Posterior cingulate gyrus (tissue), 11 donors: ENCODE measurements at regions not wholly inside any gene's neighbourhood (a gene's known extent, or its start where the extent isn't known, plus 50 kb on each side); places are given as distances from the start of the nearest gene placed in this dataset.

Source experiments
- DNase-seq, 10 donors: peaks; one replicate each; pipeline versions ENCODE4 v3.0.0 to v3.0.0-alpha.2; 2020 to 2021; ENCODE audit warnings: mixed read lengths in 3 of 10
- intact Hi-C: fragments of 100-400 bp; cut with DNase I; formaldehyde crosslinking; loops from one replicate; pipeline ENCODE4 v1.15.1; 2023

DNA sequence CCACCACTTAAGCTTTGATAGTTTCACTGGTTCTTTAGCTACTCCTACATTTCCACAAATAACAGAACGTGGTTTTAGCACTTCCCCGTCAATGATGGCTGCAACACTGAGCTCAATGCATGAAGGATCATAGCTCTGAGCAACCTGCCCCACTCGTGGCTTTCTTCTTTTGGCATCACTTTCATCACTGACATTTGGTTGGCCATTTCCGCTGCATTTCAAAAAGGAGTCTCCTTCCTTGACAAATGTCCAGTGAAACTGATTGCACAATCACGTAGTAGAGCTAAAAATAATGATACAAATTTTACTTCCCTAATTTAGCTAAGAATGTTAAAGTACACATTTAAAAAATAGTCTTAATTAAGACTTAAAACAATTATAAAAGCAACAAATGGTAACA is 205.2 kb upstream of the HDAC4 start:
- intact Hi-C loops: no loop called here
- DNase-seq: no peak

DNA sequence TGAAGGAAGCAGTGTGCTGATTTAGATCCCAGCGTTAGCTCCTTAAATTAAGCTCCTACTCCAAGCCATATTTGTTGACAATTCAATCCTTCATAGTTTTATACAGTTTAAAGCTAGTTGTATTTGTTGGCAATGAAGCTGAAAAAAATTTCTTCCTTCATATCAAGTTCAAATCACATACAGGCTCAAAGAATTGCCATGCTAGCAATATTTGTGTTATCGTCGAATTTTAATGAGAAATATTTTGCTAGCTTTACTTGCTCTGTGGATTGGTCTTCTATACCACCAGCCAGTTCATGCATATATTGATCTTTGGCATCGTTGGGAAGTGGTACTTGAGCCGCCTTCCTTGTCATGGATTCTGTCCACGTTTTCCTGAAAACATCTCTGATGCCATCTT is 204.6 kb upstream of the HDAC4 start:
- no peak for DNase-seq
- intact Hi-C loops: no loop called here

DNA sequence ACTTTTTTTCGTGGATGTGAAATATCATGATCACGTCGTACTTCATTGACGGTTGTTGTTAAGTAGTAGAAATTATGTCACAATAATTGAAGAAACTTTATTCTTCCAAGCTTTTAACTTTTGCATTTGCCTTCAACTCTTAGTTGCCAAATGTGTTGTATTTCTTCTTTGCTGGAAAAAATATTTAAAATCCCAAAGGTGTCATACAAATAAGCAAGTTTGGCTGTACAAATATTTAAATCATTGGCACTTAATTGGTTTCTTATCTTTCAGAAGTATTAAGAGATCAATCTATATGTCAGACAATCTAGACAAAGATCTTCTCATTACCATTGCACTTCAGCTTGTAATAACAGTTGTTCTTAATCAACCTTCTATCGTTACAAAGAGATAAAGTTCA is 204.0 kb upstream of the HDAC4 start:
- intact Hi-C loops: no loop called here
- DNase-seq: no peak

DNA sequence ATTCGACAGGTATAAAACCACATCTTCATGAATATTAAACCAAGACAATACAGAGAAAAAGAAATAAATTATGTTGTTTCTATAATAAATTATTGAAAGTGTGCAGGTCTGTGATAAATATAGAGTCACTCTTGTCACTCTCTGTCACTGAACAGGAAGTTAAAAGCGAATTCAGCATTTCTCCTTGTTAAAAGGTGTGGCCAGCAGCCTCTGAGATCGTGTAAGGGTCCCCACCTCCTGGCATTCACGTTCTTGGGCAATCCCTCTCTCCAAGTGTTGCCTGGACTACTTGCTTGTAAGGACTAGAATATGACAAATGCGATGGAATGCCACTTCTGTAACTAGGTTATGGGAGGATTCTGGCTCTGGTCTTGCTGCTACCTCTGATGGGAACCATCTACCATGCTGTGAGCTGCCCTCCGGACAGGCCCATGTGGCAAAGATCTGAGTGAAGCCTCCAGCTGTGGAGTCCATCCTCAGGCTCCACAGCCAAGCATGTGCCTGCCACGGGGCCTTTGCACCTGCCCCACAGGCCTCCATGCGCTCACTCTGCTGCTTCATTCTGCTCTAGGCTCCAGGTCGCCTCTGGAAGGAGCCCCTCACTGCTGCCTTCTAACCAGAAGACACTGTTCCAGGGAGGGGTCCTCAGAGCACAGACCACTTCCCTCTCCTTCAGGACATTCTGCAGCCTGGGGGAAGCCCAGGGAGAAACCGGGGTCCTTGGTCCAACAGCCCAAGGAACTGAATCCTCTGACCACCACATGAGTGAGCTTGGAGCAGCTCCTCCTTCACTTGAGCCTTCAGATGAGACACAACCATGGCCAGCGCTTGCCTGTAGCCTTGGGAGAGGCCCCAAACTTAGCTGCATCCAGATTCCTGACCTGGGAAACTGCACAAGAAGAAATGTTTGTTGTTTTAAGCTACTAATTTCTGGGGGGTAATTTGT is 202.9 kb upstream of the HDAC4 start:
- DNase-seq: no peak
- intact Hi-C loops: no loop called here

DNA sequence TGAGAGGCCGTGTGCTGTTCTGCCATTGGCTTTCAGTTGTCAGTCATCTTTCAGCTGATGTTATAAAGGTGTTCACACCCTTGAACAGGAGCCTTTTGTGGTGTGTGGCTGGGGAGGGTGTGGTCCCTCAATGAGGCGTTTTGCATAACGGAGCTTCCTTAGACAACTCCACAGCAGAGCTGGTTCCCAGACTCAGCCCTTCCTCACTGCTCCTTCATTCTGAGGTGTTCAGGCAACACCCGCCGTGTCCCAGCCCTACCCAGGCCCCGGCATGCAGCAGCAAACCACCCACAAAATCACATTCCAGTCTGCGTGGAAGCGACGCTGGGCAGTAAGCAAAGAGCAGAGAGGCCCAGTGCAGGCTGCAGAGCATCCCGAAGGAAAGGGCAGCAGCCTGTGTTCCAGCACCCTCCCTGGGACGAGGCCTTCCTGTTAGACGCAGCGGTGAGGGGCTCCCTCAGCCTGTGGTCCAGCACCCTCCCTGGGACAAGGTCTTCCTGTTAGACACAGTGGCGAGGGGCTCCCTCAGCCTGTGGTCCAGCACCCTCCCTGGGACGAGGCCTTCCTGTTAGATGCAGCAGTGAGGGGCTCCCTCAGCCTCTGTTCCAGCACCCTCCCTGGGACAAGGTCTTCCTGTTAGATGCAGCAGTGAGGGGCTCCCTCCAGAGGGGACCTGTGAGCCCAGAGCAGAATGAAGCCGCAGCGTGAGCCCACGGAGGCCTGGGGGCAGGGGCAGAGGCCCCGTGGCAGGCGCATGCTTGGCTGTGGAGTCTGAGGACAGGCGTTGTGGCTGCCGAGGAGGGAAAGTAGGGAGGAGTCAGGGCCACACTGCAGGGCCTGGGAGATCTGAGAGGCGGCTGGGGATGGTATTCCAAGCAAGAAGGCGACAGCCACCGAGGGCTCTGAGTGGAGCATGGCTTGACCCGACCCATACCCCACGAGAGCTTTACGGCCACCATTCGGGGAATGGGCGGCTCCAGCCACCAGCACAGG is 201.8 kb upstream of the HDAC4 start:
- intact Hi-C loops: no loop called here
- DNase-seq: peak in 2 of 10 donors; percentile 63 to 66

DNA sequence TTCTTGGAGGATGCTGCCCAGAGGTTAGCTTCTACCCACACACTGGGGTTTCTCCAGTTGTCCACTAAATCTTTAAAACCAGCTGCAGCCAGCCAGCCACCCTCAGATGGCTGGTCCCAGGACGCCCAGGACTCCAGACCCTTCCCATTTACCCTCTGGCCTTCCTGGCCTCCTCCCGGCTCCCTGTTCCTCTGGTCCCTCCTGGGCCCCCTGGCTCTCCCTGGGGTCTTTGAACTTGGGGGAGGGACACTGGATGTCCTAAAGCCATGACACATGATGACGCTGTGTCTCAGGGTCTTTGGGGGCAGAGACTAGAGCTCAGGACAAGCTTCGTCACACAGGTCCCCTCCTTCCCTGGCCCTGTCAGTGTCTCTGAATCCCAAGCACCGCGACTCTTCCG is 201.1 kb upstream of the HDAC4 start:
- intact Hi-C loops: no loop called here
- DNase-seq: peak in 1 of 10 donors; percentile 41

DNA sequence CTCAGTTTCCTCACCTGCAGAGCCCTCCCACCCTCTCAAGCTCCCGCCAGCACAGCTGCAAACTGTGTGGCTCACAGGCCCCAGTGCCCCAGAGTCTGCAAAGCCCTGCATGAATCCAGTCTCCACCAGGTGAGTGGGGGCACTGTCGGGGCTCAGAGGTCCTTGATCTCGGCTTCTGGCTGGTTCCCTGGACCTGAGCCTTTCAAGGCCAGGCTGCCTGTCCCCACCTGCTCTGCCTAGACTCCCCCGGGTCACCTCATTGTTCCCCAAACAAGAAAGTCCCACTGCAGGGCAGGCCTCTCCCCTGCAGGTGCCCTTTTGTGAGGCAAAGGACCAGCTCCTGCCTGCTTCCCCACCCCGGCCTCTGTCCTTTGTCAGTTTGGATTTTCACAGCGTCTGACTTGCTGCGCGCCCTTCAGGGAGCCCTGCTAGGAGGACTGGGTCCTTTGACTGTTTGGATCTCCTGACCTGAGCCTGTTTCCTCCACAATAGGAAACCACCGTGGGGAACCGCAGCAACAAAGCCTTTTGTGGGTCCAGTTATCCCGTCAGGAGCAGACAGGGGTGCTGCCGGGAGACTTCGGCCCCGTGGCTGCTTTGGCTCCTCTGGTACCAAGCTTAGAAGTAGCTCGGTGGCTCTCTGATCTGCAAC is 200.5 kb upstream of the HDAC4 start:
- intact Hi-C loops: no loop called here
- DNase-seq: peak in 2 of 10 donors; percentile 52 to 55

DNA sequence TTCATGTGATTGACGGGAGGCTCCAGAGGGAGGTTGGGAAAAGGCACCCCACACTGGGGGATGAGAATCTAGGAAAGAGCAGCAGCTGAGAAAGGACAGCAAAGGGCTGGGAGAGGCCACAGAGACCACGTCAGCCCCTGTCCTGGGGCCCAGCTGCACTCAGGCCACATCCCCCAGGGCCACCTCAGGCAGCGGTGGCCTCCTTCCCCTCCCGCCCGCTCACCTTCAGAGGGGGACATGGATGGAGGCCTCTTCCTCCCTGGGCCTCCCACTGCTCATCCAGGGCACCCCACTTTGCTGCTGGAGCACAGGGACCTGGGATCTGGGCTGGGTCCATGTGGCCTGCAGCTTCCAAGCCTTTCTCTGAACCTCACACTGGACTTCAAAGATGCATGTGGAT is 199.8 kb upstream of the HDAC4 start:
- intact Hi-C loops: no loop called here
- peak in 2 of 10 donors; percentile 54 to 72 for DNase-seq

DNA sequence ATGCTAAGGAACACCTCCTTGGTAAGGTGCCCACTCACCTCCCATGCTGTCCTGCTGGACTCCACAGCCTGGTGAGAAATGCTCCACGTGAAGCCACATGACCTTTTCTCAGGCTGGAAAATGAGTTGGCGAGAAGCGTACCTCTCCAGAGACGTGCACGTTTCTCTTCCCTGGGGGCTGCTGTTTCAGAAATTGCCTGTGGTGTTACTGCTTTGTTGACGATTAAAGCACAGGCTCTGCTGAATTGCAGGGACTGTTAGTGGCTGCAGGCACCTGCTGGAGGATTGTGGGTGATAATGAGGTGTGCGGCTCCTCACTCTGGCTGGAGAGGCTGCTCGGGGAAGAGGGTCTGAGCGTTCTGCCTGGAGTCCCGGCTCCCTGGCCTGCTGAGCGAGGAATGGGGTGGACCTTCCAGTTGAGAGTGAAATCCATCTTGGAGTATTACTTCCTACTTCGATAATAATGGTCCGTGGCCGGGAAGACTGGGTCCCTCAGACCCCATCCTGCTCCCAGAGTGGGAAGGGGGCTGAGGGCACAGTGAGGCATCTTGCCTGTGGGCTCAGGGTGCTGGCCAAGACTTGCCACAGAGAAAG is 199.3 kb upstream of the HDAC4 start:
- intact Hi-C loops: no loop called here
- DNase-seq: peak in 1 of 10 donors; percentile 50

DNA sequence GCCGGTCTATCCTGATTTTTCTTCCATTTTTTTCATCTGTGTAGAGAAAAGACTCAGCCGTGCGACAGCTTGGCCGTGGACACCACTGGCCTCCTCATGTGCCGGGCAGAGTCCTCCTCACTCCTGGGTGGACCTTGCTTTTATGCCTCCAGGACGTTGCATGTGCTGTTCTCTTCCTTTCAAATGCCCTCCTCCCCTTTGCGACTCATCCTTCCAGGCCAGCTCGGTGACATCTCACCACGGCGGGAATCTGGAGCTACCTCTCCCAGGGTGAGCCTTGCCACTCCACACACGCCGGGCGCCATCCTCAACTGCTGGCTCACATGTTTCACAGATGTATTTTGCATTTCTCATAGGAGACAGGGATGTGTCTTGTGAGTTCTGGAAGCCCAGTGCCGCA is 198.5 kb upstream of the HDAC4 start:
- intact Hi-C loops: no loop called here
- DNase-seq: peak in 1 of 10 donors; percentile 71

DNA sequence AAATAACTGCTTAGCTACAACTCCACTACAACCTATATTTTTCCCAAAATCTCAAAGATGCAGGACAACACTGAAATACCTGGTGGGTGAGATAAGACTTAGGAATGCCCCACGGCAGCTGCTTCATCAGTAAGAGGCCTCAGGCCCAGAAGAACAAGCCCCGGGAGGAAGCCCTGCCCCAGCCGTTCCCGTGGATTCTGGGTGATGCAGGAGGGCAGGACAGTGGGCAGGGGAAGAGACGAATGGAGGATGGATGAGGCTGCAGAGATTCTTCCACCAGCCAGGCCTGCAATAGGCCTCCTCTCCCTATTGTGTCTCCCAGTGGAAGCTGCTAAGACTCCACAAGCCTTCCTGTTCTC is 197.9 kb upstream of the HDAC4 start:
- intact Hi-C loops: no loop called here
- DNase-seq: peak in 2 of 10 donors; percentile 41 to 70

DNA sequence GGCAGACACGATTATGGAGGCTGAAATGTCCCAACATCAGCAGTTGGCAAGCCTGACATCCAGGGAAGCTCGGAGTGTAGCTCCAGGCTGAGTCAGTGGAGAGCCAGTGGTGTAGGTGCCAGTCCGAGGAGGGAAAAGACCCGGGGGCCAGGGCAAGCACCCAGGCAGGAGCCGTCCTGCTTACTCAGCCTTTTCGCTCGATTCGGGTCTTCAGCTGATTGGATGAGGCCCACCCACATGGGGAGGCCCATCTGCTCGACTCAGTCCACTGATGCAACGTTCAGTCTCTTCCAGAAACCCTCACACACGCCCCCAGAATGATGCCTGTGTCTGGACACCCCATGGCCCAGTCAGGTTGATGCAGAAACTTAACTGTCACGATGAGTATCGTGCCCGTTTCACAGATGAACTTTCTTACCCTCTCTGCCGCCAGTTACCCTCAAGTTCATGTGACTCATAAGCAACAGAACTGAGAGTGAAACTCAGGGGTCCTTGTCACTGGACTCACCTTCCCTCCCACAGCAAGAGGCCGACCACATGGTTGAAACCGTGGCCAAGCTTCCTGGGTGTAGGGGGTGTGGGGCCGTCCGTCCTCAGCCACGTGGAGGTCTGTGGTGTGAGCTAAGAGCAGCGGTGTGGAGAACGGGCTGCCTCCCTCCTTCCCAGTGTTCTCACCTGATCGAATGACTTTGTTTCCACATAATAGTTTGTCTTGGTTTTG is 197.4 kb upstream of the HDAC4 start:
- DNase-seq: peak in 2 of 10 donors; percentile 55 to 59
- intact Hi-C loops: no loop called here

DNA sequence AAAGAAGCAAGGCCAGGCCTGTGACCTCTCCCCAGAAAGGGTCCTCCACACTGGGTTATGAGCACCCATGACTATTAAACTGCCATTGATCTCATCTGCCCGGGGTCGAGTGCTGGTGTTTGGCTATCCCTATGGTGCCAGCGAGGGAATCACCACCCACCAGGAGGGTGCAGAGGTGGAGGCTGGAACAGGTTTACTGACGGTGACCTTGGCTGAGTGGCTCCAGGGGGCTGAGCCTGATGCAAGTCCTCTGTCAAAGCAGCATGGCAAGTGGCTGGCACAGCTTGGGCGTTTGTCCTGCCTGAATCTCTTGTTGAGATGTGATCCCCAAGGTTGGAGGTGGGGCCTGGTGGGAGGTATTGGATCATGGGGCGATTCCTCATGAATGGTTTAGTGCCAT is 196.4 kb upstream of the HDAC4 start:
- DNase-seq: peak in 1 of 10 donors; percentile 65
- intact Hi-C loops: no loop called here

DNA sequence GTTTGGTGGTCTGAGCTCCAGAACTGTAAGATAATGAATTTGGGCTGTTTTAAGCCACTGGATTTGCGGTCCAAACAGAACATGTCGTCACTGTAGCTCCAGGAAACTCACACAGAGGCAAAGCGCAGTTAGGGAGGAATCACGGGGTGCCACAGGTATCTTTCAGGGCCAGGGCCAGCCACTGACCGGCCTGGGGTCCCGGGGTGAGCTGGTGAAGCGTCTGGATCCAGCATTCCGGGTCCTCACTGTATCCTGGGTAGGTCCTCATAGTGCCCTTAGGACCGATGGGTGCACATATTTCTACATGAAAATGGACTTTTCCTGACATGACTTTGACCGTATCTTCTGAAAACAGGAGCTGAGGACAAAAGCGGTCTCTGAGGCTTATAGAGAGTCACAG is 196.0 kb upstream of the HDAC4 start:
- DNase-seq: no peak
- intact Hi-C loops: no loop called here

DNA sequence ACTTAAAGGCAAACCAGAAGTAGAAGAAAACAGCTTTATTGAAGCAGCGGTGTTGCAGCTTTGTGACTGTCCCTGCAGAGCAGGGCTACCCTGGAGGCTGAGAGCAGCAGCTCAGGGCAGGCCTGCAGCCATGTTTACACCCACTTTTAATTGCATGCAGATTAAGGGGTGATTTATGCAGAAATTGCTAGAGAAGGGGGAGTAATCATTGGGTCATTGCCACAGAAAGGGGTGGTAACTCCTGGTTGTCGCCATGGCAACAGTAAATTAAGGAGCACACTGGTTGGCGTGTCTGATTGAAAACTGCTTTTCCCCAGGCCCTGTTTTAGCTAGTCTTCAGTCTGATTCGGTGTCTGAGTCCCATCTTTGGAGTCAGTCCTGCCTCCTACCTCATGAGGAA is 195.4 kb upstream of the HDAC4 start:
- intact Hi-C loops: no loop called here
- no peak for DNase-seq

DNA sequence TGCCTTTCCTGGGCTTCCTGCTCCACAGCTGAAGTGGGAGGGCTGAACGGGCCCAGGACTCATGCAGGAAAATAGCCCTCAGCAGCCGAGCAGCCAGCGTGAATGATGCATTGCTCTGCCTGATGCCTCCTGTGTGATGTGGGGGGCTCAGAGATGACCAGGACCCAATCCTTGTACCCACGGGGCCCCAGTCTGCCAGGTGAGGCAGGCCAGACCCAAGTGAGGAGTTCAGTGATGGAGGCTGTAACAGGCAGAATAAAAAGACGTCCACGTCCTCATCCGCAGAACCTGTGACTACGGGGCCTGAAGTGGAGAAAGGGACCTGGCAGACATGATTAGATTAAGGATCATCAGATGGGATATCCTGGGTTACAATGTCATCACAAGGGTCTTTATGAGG is 194.9 kb upstream of the HDAC4 start:
- intact Hi-C loops: no loop called here
- peak in 2 of 10 donors; percentile 44 to 47 for DNase-seq

DNA sequence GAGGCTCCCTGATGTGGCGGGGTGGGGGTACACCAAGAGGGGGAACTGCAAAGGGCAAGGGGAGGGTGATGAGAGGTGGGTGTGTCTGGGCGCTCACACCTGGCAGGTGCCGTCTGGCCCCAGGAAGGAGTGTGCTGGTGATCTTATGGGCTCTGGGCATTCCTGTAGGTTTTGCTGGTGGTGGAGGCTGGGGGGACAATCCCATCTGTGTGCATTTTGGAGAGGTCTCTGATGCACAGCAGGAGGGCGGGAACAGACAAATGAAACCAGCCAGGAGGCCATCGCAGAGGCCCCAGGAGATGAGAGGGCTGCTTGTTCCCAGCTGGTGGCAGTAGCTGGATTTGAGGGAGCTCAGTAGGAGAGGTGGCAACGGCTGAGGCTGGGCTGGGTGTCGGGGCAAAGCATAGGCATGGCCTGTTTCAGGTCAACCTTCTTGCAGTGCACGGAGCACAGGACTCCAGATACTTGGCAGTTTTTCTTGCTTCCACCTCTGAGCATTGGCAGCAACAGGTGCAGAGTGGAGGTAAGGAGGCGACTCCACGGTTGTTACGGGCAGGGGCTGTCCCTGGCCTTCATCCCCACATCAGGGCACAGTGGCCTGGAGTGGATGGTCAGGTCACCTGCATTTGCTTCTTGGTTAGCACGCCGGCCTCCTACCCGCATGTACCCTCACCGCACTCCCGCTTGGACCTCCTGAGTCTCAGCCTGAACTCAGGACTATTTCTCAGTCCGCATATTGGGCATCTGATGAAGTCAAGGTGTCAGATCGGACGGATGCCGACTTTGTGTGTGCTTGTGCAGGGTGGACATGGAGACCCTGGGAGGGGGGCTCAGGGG is 194.2 kb upstream of the HDAC4 start:
- intact Hi-C loops: no loop called here
- peak in 4 of 10 donors; percentile 3 to 79 (median 29) for DNase-seq

DNA sequence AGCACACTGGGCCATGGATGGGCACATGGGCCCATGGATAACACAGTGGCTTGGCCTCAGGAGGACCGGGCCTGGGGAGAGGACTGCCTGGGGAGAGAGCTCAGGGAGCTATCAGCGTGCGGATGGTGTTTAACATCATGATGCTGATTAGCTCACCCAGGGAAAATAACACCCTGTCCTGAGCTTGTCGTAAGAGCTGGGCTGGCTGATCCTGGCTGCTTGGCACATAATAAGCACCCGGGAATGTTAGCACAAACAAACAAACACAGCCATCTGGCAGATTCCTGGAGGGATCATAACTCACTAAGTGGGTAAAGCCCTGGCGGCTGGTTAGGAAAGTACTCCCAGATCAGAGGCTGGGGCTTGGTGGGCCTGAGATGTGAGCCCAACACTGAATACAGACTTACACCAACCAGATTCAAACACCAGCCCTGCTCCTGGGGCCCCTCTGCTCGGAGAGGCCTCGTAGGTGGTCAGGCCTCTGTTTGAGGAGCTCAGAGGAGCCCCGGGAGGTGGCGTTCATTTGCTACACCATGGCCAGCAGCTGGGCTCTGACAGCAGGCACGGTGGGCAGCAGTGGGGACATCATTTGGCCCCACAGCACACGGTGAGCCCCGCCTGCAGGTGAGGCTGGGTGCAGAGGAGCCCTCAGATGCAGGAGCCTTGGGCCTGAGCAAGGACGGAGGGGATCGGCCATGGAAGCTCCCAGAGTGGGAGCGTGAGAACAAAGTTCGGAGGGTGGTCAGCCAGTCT is 193.4 kb upstream of the HDAC4 start:
- intact Hi-C loops: no loop called here
- DNase-seq: peak in 6 of 10 donors; percentile 2 to 64 (median 32)
